H1 (cell line): ENCODE measurements at regions not wholly inside any gene's neighbourhood (a gene's known extent, or its start where the extent isn't known, plus 50 kb on each side); places are given as distances from the start of the nearest gene placed in this dataset.

Source experiments
- CTCF ChIA-PET: fragments of 300-600 bp; sonication (Branson Sonifier 250); formaldehyde crosslinking; loops from one replicate; lab custom pipeline; 2021; ENCODE audit not compliant: partially characterized antibody; lab: Charles Lee
- POLR2A ChIA-PET: fragments of 300-600 bp; sonication (Branson Sonifier 250); formaldehyde crosslinking; loops from one replicate; lab custom pipeline; 2021; ENCODE audit warnings: inconsistent platforms; ENCODE audit not compliant: partially characterized antibody; lab: Charles Lee
- DNase-seq, 2 experiments: peaks; one replicate each; pipeline versions ENCODE4 v3.0.0 to v3.0.0-alpha.2; 2010 to 2022; ENCODE audit warnings: low spot score in 2 of 2, low read depth in 1 of 2, mixed read lengths in 1 of 2
- FAIRE-seq: peaks from 2 replicates; lab custom pipeline; 2011; peaks lifted over from hg19 to GRCh38; lab: Jason Lieb, UNC
- H2AFZ ChIP-seq: 2 replicates; pipeline ENCODE4 v1.8.1; 2012; ENCODE audit warnings: low read length, inconsistent platforms
- H2AK5ac ChIP-seq: 2 replicates; pipeline ENCODE4 v1.6.1; 2013; ENCODE audit warnings: low read depth, low read length
- H2BK120ac ChIP-seq: replicated peaks from 2 replicates; pipeline ENCODE3; 2013; ENCODE audit warnings: low read depth, low read length, inconsistent platforms
- H2BK12ac ChIP-seq: 2 replicates; pipeline ENCODE4 v1.6.1; 2013; ENCODE audit warnings: low read depth, low read length
- H2BK15ac ChIP-seq: 2 replicates; pipeline ENCODE4 v1.6.1; 2013; ENCODE audit warnings: low read length
- H2BK20ac ChIP-seq: 2 replicates; pipeline ENCODE4 v1.6.1; 2013; ENCODE audit warnings: low read length
- H2BK5ac ChIP-seq: 2 replicates; pipeline ENCODE4 v1.6.1; 2013; ENCODE audit warnings: low read depth, low read length
- H3K14ac ChIP-seq: 2 replicates; pipeline ENCODE4 v1.6.1; 2013; ENCODE audit warnings: inconsistent platforms; ENCODE audit not compliant: insufficient read length
- H3K18ac ChIP-seq: 2 replicates; pipeline ENCODE4 v1.6.1; 2013; ENCODE audit warnings: low read length; ENCODE audit errors: extremely low read depth
- H3K23ac ChIP-seq: 2 replicates; pipeline ENCODE4 v1.6.1; 2013; ENCODE audit warnings: inconsistent platforms; ENCODE audit not compliant: insufficient read length
- H3K23me2 ChIP-seq: 2 replicates; pipeline ENCODE4 v1.6.1; 2013; ENCODE audit warnings: low read depth, low read length
- H3K27ac ChIP-seq: 2 replicates; pipeline ENCODE4 v1.6.1; 2011; ENCODE audit warnings: low read depth, low read length, inconsistent platforms
- H3K27me3 ChIP-seq, 4 experiments: replicated peaks in 1 of 4; 1 replicate in 1 of 4; 2 replicates in 3 of 4; pipeline versions ENCODE4 v1.6.1 to v1.8.1; 2011 to 2013; ENCODE audit warnings: low read length in 3 of 4, mild to moderate bottlenecking in 3 of 4, inconsistent platforms in 2 of 4, mixed read lengths in 2 of 4, moderate library complexity in 1 of 4; ENCODE audit not compliant: control insufficient read depth in 3 of 4, insufficient read depth in 3 of 4; ENCODE audit errors: extremely low read depth in 1 of 4
- H3K36me3 ChIP-seq, 4 experiments: 2 replicates each; pipeline versions ENCODE4 v1.6.1 to v1.8.1; 2011 to 2013; ENCODE audit warnings: mild to moderate bottlenecking in 4 of 4, low read length in 3 of 4, moderate library complexity in 2 of 4, control low read depth in 1 of 4, inconsistent platforms in 1 of 4; ENCODE audit not compliant: insufficient read depth in 4 of 4, control insufficient read depth in 2 of 4
- H3K4ac ChIP-seq: replicated peaks from 2 replicates; pipeline ENCODE3; 2013; ENCODE audit warnings: low read length, low read depth, mixed read lengths, inconsistent platforms; ENCODE audit not compliant: insufficient read length
- H3K4me1 ChIP-seq, 4 experiments: replicated peaks in 1 of 4; 1 replicate in 1 of 4; 2 replicates in 3 of 4; pipeline versions ENCODE4 v1.6.1 to v1.8.1; 2011 to 2013; ENCODE audit warnings: low read length in 3 of 4, inconsistent platforms in 2 of 4, mixed read lengths in 1 of 4; ENCODE audit not compliant: insufficient read depth in 4 of 4, control insufficient read depth in 3 of 4
- H3K4me2 ChIP-seq, 2 experiments: 2 replicates each; pipeline versions ENCODE4 v1.6.1 to v1.8.1; 2011 to 2013; ENCODE audit warnings: low read depth in 2 of 2, low read length in 2 of 2, control low read depth in 1 of 2, inconsistent platforms in 1 of 2, mild to moderate bottlenecking in 1 of 2; ENCODE audit not compliant: insufficient read depth in 1 of 2
- H3K4me3 ChIP-seq, 4 experiments: fragments of 200-600, 300-600 bp in 1 of 4; sonication (generic), shearing (Covaris generic), sonication (Bioruptor Twin) in 1 of 4; 2 replicates each; pipeline versions ENCODE4 v1.5.1 to v1.8.1; 2011 to 2016; ENCODE audit warnings: low read length in 4 of 4, low read depth in 3 of 4, control low read depth in 2 of 4, inconsistent platforms in 2 of 4, mild to moderate bottlenecking in 2 of 4, mixed read lengths in 1 of 4, moderate library complexity in 1 of 4; ENCODE audit not compliant: insufficient read depth in 2 of 4; ENCODE audit errors: extremely low read depth in 1 of 4
- H3K56ac ChIP-seq: replicated peaks from 2 replicates; pipeline ENCODE3; 2013; ENCODE audit warnings: low read depth, mild to moderate bottlenecking, mixed read lengths, low read length, inconsistent platforms; ENCODE audit not compliant: insufficient read length
- H3K79me1 ChIP-seq: 2 replicates; pipeline ENCODE4 v1.6.1; 2013; ENCODE audit warnings: low read depth, low read length, control low read depth
- H3K79me2 ChIP-seq, 2 experiments: 2 replicates each; pipeline versions ENCODE4 v1.6.1 to v1.8.1; 2012 to 2013; ENCODE audit warnings: low read length in 2 of 2, mild to moderate bottlenecking in 2 of 2, inconsistent platforms in 1 of 2; ENCODE audit not compliant: insufficient read depth in 2 of 2, control insufficient read depth in 1 of 2
- H3K9ac ChIP-seq, 4 experiments: replicated peaks in 1 of 4; 1 replicate in 1 of 4; 2 replicates in 3 of 4; pipeline versions ENCODE4 v1.6.1 to v1.8.1; 2011 to 2013; ENCODE audit warnings: low read depth in 3 of 4, low read length in 3 of 4, control low read depth in 2 of 4, mild to moderate bottlenecking in 2 of 4, moderate library complexity in 2 of 4, inconsistent platforms in 1 of 4; ENCODE audit errors: extremely low read depth in 1 of 4
- H3K9me3 ChIP-seq, 2 experiments: 2 replicates each; pipeline versions ENCODE4 v1.6.1 to v1.8.1; 2012 to 2013; ENCODE audit warnings: mild to moderate bottlenecking in 2 of 2, moderate library complexity in 2 of 2, control low read depth in 1 of 2, inconsistent platforms in 1 of 2, low read depth in 1 of 2, low read length in 1 of 2, mixed read lengths in 1 of 2; ENCODE audit not compliant: insufficient read depth in 2 of 2
- H4K20me1 ChIP-seq, 2 experiments: replicated peaks in 1 of 2; 2 replicates each; pipeline versions ENCODE3 to v1.8.1; 2011 to 2013; ENCODE audit warnings: inconsistent platforms in 2 of 2, low read length in 2 of 2, mild to moderate bottlenecking in 1 of 2; ENCODE audit not compliant: insufficient read depth in 2 of 2, control insufficient read depth in 1 of 2
- H4K5ac ChIP-seq: 2 replicates; pipeline ENCODE4 v1.6.1; 2013; ENCODE audit warnings: low read length, low read depth, mixed read lengths, inconsistent platforms; ENCODE audit not compliant: insufficient read length
- H4K8ac ChIP-seq: 2 replicates; pipeline ENCODE4 v1.8.0; 2013; ENCODE audit warnings: mild to moderate bottlenecking, moderate library complexity, low read length, inconsistent platforms; ENCODE audit not compliant: insufficient read depth; ENCODE audit errors: extremely low read depth
- H4K91ac ChIP-seq: replicated peaks from 2 replicates; pipeline ENCODE3; 2013; ENCODE audit warnings: low read length, mixed read lengths, inconsistent platforms; ENCODE audit not compliant: insufficient read length
- CBX5 ChIP-seq: fragments of 300-800, 300-1000 bp; sonication (generic); IDR thresholded peaks from 2 replicates; pipeline ENCODE4 v1.7.1; 2016; ENCODE audit warnings: antibody characterized with exemption, low read length, low read depth
- CHD1 ChIP-seq: IDR thresholded peaks from 2 replicates; pipeline ENCODE4 v1.6.1; 2012; ENCODE audit warnings: low read depth, low read length, improper control_type of control experiment
- GTF2F1 ChIP-seq: IDR thresholded peaks from 2 replicates; pipeline ENCODE4 v1.6.1; 2012; ENCODE audit warnings: low read depth, low read length, improper control_type of control experiment, borderline replicate concordance
- KDM4A ChIP-seq: IDR thresholded peaks from one replicate; pipeline ENCODE4 v1.7.1; 2012; ENCODE audit warnings: low read depth, mild to moderate bottlenecking, moderate library complexity, low read length, inconsistent platforms; ENCODE audit not compliant: severe bottlenecking
- RNF2 ChIP-seq: fragments of 200-900, 300-1000 bp; sonication (generic); IDR thresholded peaks from 2 replicates; pipeline ENCODE4 v1.7.1; 2016; ENCODE audit warnings: borderline replicate concordance, low read depth, mild to moderate bottlenecking, antibody characterized with exemption, low read length; ENCODE audit not compliant: poor library complexity, severe bottlenecking; ENCODE audit errors: missing control alignments
- RXRA ChIP-seq: IDR thresholded peaks from 2 replicates; pipeline ENCODE4 v1.6.1; 2011; ENCODE audit warnings: low read depth, mild to moderate bottlenecking, low read length, moderate library complexity; ENCODE audit not compliant: insufficient read depth
- SIX5 ChIP-seq: IDR thresholded peaks from 2 replicates; pipeline ENCODE4 v1.6.1; 2011; ENCODE audit warnings: mild to moderate bottlenecking, low read depth, low read length
- SP4 ChIP-seq: IDR thresholded peaks from 2 replicates; pipeline ENCODE4 v1.6.1; 2012; ENCODE audit warnings: low read length, inconsistent platforms
- SRF ChIP-seq: IDR thresholded peaks from 2 replicates; pipeline ENCODE4 v1.6.1; 2011; ENCODE audit warnings: mild to moderate bottlenecking, low read depth, low read length, moderate library complexity
- TAF7 ChIP-seq: optimal IDR thresholded peaks from 2 replicates; pipeline ENCODE3; 2011; ENCODE audit warnings: low read depth, mild to moderate bottlenecking, inconsistent platforms, low read length, moderate library complexity, borderline replicate concordance
- TCF12 ChIP-seq: IDR thresholded peaks from 2 replicates; pipeline ENCODE4 v1.6.1; 2011; ENCODE audit warnings: low read depth, mild to moderate bottlenecking, low read length
- YY1 ChIP-seq: IDR thresholded peaks from 2 replicates; pipeline ENCODE4 v1.6.1; 2011; ENCODE audit warnings: low read depth, mild to moderate bottlenecking, low read length
- WGBS, 2 experiments: shearing (Covaris generic) in 1 of 2; methylation state at CpG; one replicate each; pipeline versions ENCODE4 v1.1.6 to v1.1.7; 2013 to 2015; ENCODE audit warnings: low lambda C conversion rate in 2 of 2, mixed read lengths in 2 of 2, inconsistent platforms in 1 of 2, low coverage in 1 of 2, missing lambda C conversion rate in 1 of 2; ENCODE audit not compliant: insufficient replicate concordance in 2 of 2, insufficient coverage in 1 of 2, insufficient read length in 1 of 2; ENCODE audit errors: extremely low coverage in 1 of 2, missing lambda C conversion rate in 1 of 2; 5-methylcytosine and 5-hydroxymethylcytosine counted together

DNA sequence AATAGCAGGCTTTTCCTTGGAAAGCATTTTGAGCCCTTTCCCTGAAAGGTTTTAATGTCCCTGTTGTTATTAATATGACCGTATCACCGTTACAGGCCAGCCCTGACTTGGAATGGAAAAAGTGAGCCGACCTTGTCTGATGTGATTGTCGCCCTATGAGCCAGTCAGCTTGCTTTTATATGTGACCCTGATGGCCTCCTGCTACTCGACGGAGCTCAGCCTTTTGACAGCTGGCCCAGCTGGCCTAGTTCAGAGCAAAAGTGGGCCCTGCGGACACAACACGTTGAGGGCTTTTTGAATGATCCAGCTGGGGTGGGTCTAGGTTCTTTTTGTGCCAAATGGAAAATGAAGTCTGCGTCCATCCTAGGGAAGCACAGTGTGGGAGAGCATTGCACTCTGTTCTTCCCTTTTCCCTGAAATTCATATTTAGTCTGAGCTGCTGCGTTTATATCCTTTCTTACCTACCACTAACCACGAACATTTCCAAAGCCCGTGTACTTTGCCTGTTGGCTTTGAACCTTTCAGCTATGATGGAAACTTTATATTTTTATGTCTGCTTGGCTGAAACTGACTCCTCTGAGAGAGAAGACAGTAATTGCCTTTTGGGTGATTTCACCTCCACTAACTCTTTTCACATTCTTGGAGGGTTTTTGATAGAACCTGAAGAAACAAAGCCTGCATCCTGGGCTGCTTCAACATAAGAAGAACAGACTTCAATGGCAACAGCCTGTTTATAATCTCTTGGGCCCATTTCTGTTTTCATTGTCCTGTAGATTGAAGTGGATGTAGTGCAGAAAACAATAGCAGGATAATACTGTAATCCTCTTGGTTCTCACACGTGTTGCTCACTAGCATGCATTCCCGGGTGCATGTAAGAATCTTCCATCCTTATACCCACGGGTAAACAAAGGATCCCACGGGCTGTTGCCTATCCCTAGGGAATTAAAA, 121.8 kb upstream of the HDGFL1 start:
- Histone ChIP-seq H3K27me3 (no peaks in the 10 kb centered on the region), H3K4me3 (no peak overlapping the region), H4K8ac (0 out of 2 replicates have a peak overlapping the region, but pooled peaks have one; percentile 45), H2AK5ac (no peak overlapping the region), H3K18ac (no peak overlapping the region), H3K23me2 (no peaks in the 10 kb centered on the region), H3K79me2 (no peaks in the 10 kb centered on the region), H4K5ac (no peak overlapping the region), H2BK12ac (no peak overlapping the region), H2BK120ac (no peak overlapping the region), H4K91ac (no peak overlapping the region), H3K36me3 (no peaks in the 10 kb centered on the region), H3K4ac (no peak overlapping the region), H3K4me2 (no peak overlapping the region), H2BK20ac (no peak overlapping the region), H3K9ac (no peak overlapping the region), H2BK15ac (no peak overlapping the region), H3K56ac (no peak overlapping the region), H3K27ac (no peak overlapping the region), H3K4me1 (peaks cover 0 to 7% (median 0%) of the 10 kb centered on the region in 4 experiments; a peak in 1 of 7 replicates), H3K14ac (no peak overlapping the region), H2AFZ (peak overlapping the region; percentile 67; the same call in 1 of the 2 replicates), H3K9me3 (no peaks in the 10 kb centered on the region; a peak in 1 of 4 replicates), H3K23ac (no peak overlapping the region), H3K79me1 (no peaks in the 10 kb centered on the region), H4K20me1 (no peaks in the 10 kb centered on the region), H2BK5ac (no peak overlapping the region)
- no peak for DNase-seq
- ChIA-PET CTCF (interaction anchor here (1.6 kb wide), 1 partner anchor 71 kb away, joined by 4 read pairs; no protein-coding TSS in a partner anchor), POLR2A (no interaction called here)
- FAIRE-seq, result no peak
- 92% methylated on average over 16 of the region's 16 CpGs; no CpG with 5 or more reads in 1 of the 2 experiments for WGBS, 2 experiments
- no peak for TF ChIP-seq KDM4A
- TF ChIP-seq RXRA, result no peak
- no peak for TF ChIP-seq SRF
- no peak for TF ChIP-seq TCF12
- TF ChIP-seq SP4, result no peak
- TF ChIP-seq SIX5, result no peak
- no peak for TF ChIP-seq CHD1
- no peak for TF ChIP-seq YY1
- no peak for TF ChIP-seq RNF2
- no peak for TF ChIP-seq GTF2F1
- no peak for TF ChIP-seq CBX5
- no peak for TF ChIP-seq TAF7
